ENCODE measurements at regions not wholly inside any gene's neighbourhood (a gene's known extent, or its start where the extent isn't known, plus 50 kb on each side); places are given as distances from the start of the nearest gene placed in this dataset.

GRCh38 chr1:87497380-87498203 is 168.9 kb downstream of the LMO4 start:
- TF ChIP-seq CTCF (IDR thresholded peaks at IDR 0.05) = no peak
- no peak for TF ChIP-seq EP300 (IDR thresholded peaks at IDR 0.05)

Data from suprapubic skin (tissue), 3 donors.